Caco-2 (cell line): ENCODE measurements at regions not wholly inside any gene's neighbourhood (a gene's known extent, or its start where the extent isn't known, plus 50 kb on each side); places are given as distances from the start of the nearest gene placed in this dataset.
A peak's percentile ranks its signal among the peaks of the same experiment; 100 is the strongest.
"Not testable (repeated sequence)": the region's sequence is repeated elsewhere in the genome, so short reads cannot be mapped to it uniquely, and the experiment has no call there.

ENCODE experiments used
- BruUV-seq: library from RNA; stranded (reverse); fragments of 400-500 nt; replicated peaks from 2 replicates; lab custom pipeline; 2021; lab: Mats Ljungman, UMichigan
- CTCF ChIA-PET: fragments of 300-600 bp; sonication (Branson Sonifier 250); formaldehyde crosslinking; loops from one replicate; lab custom pipeline; 2022; ENCODE audit warnings: antibody characterized with exemption; lab: Charles Lee
- POLR2A ChIA-PET: fragments of 300-600 bp; sonication (Branson Sonifier 250); formaldehyde crosslinking; loops from one replicate; lab custom pipeline; 2022; ENCODE audit warnings: antibody characterized with exemption; lab: Charles Lee
- DNase-seq, 2 experiments: peaks; one replicate each; pipeline versions ENCODE4 v3.0.0 to v3.0.0-alpha.2; 2020 to 2022
- H3K27me3 ChIP-seq: replicated peaks from 2 replicates; pipeline ENCODE4 v1.6.0; 2011; ENCODE audit warnings: low read length; ENCODE audit not compliant: control insufficient read depth, insufficient read depth
- H3K36me3 ChIP-seq: 2 replicates; pipeline ENCODE4 v1.5.1; 2011; ENCODE audit warnings: low read length; ENCODE audit not compliant: control insufficient read depth, insufficient read depth
- H3K4me1 ChIP-seq: fragments of 250-450 bp; sonication (Bioruptor Pico); 2 replicates; pipeline ENCODE4 v1.5.1; 2020; ENCODE audit warnings: mild to moderate bottlenecking
- H3K4me3 ChIP-seq: 2 replicates; pipeline ENCODE4 v1.5.1; 2011; ENCODE audit warnings: low read depth, mild to moderate bottlenecking, control low read depth, low read length
- H3K9me3 ChIP-seq: fragments of 250-450 bp; sonication (Bioruptor Pico); 2 replicates; pipeline ENCODE4 v1.5.1; 2020; ENCODE audit warnings: mild to moderate bottlenecking, moderate library complexity
- H3K27ac Mint-ChIP-seq: one replicate; pipeline ENCODE4 v1.8.0; 2022; ENCODE audit warnings: mixed read lengths; ENCODE audit not compliant: unreplicated experiment
- H3K27me3 Mint-ChIP-seq: one replicate; pipeline ENCODE4 v1.8.0; 2022; ENCODE audit warnings: mixed read lengths; ENCODE audit not compliant: insufficient read depth, unreplicated experiment
- H3K36me3 Mint-ChIP-seq: one replicate; pipeline ENCODE4 v1.8.0; 2022; ENCODE audit warnings: mild to moderate bottlenecking, mixed read lengths; ENCODE audit not compliant: insufficient read depth, unreplicated experiment
- H3K4me1 Mint-ChIP-seq: one replicate; pipeline ENCODE4 v1.8.0; 2022; ENCODE audit warnings: low read depth, mixed read lengths; ENCODE audit not compliant: unreplicated experiment
- H3K4me3 Mint-ChIP-seq: one replicate; pipeline ENCODE4 v1.8.0; 2022; ENCODE audit warnings: mild to moderate bottlenecking, moderate library complexity, mixed read lengths; ENCODE audit not compliant: unreplicated experiment
- H3K9me3 Mint-ChIP-seq: one replicate; pipeline ENCODE4 v1.8.0; 2022; ENCODE audit warnings: mixed read lengths; ENCODE audit not compliant: unreplicated experiment
- intact Hi-C: fragments of 100-400 bp; cut with micrococcal nuclease; formaldehyde crosslinking; loops from one replicate; pipeline ENCODE4 v1.10.0; 2022; ENCODE audit not compliant: unreplicated experiment
- TF ChIP-seq, protein P1 (sequence below), 2 experiments: fragments of 200-600 bp in 1 of 2; IDR thresholded peaks; 1 replicate in 1 of 2; 2 replicates in 1 of 2; pipeline versions ENCODE4 v1.5.1 to v1.8.0; 2011 to 2022; ENCODE audit warnings: antibody characterized with exemption in 1 of 2, control low read depth in 1 of 2, inconsistent platforms in 1 of 2, low read depth in 1 of 2, low read length in 1 of 2, mild to moderate bottlenecking in 1 of 2, moderate library complexity in 1 of 2; ENCODE audit not compliant: insufficient read depth in 1 of 2, severe bottlenecking in 1 of 2, unreplicated experiment in 1 of 2

DNA sequence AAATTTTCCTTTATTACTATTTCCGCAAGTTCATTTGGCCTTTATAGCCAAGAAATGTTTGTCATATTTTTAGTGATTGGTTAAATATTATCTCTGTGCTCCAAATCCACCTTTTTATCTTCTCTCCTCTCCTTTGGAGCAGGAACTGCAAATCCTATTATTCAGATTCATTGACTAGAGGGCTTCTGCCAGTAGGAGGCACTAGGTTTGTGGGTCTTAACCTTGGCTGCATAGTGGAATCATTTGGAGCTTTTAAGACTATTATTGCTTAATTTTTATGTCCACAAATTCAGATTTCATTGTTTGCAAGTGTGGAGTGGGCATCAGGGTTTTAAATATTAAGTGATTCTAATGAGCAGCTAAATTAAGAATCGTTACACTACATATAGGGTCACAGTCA, 75.3 kb upstream of the SYT10 start:
- no peaks in the 10 kb centered on the region for H3K4me1 ChIP-seq
- intact Hi-C loops, result no loop called here
- DNase-seq, result no peak
- ChIA-PET POLR2A (no interaction called here), CTCF (interaction anchor here (0.5 kb wide), 1 partner anchor 407 kb away, joined by 3 read pairs; no protein-coding TSS in a partner anchor)
- Mint-ChIP-seq H3K4me3 (no peak overlapping the region), H3K27me3 (no peaks in the 10 kb centered on the region), H3K4me1 (no peaks in the 10 kb centered on the region), H3K36me3 (no peaks in the 10 kb centered on the region), H3K9me3 (no peaks in the 10 kb centered on the region), H3K27ac (no peak overlapping the region)
- no TSS peak for BruUV-seq
- H3K4me3 ChIP-seq, result no peak overlapping the region
- no peaks in the 10 kb centered on the region for H3K9me3 ChIP-seq
- TF ChIP-seq, protein P1, sequence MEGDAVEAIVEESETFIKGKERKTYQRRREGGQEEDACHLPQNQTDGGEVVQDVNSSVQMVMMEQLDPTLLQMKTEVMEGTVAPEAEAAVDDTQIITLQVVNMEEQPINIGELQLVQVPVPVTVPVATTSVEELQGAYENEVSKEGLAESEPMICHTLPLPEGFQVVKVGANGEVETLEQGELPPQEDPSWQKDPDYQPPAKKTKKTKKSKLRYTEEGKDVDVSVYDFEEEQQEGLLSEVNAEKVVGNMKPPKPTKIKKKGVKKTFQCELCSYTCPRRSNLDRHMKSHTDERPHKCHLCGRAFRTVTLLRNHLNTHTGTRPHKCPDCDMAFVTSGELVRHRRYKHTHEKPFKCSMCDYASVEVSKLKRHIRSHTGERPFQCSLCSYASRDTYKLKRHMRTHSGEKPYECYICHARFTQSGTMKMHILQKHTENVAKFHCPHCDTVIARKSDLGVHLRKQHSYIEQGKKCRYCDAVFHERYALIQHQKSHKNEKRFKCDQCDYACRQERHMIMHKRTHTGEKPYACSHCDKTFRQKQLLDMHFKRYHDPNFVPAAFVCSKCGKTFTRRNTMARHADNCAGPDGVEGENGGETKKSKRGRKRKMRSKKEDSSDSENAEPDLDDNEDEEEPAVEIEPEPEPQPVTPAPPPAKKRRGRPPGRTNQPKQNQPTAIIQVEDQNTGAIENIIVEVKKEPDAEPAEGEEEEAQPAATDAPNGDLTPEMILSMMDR (IDR thresholded peaks at IDR 0.05; ENCODE audit: insufficient read depth in 1 of 2, low read depth in 1 of 2, low read length in 1 of 2, severe bottlenecking in 1 of 2, unreplicated experiment in 1 of 2), result peak in 1 of 2 experiments; percentile 13
- H3K36me3 ChIP-seq, result no peaks in the 10 kb centered on the region
- no peaks in the 10 kb centered on the region for H3K27me3 ChIP-seq

DNA sequence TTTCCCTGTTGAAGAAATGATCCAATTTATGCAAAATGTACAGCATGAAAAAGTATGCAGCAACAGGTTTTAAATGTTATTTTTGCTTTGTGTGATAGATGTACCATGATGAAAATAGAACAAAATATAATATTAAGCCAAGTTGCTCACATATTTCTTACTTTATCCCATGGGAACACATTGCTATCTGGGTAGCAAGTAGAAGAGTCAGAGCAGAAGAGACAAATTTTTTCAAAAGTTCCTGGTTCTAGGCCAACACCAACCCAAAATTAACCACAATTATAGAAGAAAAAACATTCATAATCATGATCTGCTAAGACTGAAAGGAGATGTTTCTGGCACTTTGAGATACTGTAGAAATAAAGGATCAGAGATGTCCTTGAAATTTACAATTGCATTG, 79.9 kb upstream of the SYT10 start:
- intact Hi-C loops, result no loop called here
- Histone ChIP-seq H3K36me3 (no peaks in the 10 kb centered on the region), H3K9me3 (no peaks in the 10 kb centered on the region), H3K27me3 (no peaks in the 10 kb centered on the region), H3K4me1 (no peaks in the 10 kb centered on the region), H3K4me3 (no peak overlapping the region)
- Mint-ChIP-seq H3K27me3 (no peaks in the 10 kb centered on the region), H3K36me3 (no peaks in the 10 kb centered on the region), H3K9me3 (peaks cover 7% of the 10 kb centered on the region), H3K4me3 (no peak overlapping the region), H3K27ac (no peak overlapping the region), H3K4me1 (no peaks in the 10 kb centered on the region)
- POLR2A ChIA-PET, result no interaction called here
- no peak for DNase-seq
- TF ChIP-seq, protein P1 (IDR thresholded peaks at IDR 0.05; ENCODE audit: insufficient read depth in 1 of 2, low read depth in 1 of 2, low read length in 1 of 2, severe bottlenecking in 1 of 2, unreplicated experiment in 1 of 2), result no peak
- BruUV-seq, result no TSS peak
- CTCF ChIA-PET, result no interaction called here

DNA sequence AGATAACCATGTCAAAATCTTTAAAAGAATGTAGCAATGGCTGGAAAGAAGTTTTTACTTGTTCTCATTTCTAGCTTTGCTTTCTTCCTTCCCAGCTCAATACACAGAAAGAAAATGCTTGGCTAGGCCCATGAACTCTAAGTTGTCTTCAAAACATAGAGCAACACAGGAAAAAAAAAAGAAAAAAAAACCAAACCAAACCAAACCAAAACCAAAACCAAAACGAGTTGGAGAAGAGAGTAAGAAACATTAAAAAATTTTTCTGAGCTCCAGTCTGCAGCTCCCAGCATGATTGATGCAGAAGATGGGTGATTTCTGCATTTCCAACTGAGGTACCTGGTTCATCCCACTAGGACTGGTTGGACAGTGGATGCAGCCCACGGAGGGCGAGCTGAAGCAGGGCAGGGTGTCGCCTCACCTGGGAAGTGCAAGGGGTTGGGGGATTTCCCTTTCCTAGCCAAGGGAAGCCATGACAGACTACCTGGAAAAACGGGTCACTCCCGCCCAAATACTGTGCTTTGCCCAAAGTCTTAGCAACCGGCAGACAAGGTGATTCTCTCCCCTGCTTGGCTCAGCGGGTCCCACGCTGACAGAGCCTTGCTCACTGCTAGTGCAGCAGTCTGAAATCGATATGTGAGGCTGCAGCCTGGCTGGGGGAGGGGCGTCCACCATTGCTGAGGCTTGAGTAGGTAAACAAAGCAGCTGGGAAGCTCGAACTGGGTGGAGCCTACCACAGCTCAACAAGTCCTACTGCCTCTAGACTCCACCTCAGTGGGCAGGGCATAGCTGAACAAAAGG, 81.1 kb upstream of the SYT10 start:
- H3K4me1 ChIP-seq, CTCF ChIA-PET, POLR2A ChIA-PET, H3K36me3 ChIP-seq, H3K9me3 ChIP-seq, intact Hi-C loops, BruUV-seq, H3K36me3 Mint-ChIP-seq, H3K4me1 Mint-ChIP-seq, H3K27me3 Mint-ChIP-seq, H3K9me3 Mint-ChIP-seq, H3K27me3 ChIP-seq, H3K27ac Mint-ChIP-seq: not testable (repeated sequence)
- DNase-seq, result peak; percentile 58 to 78
- H3K4me3 ChIP-seq, result peak overlapping the region; percentile 18
- peak overlapping the region; percentile 49 for H3K4me3 Mint-ChIP-seq
